Hepatocyte (in vitro differentiated cells): ENCODE measurements at regions not wholly inside any gene's neighbourhood (a gene's known extent, or its start where the extent isn't known, plus 50 kb on each side); places are given as distances from the start of the nearest gene placed in this dataset.

ENCODE experiments used
- EZH2 ChIP-seq: fragments of 200-600 bp; sonication (generic); IDR thresholded peaks from 2 replicates; pipeline ENCODE4 v1.6.1; 2016; ENCODE audit warnings: antibody characterized with exemption, mild to moderate bottlenecking, borderline replicate concordance
- TF ChIP-seq, protein P1 (sequence below): fragments of 200-600 bp; sonication (generic); IDR thresholded peaks from 2 replicates; pipeline ENCODE4 v1.5.1; 2016; ENCODE audit warnings: antibody characterized with exemption, mild to moderate bottlenecking; ENCODE audit not compliant: poor library complexity

DNA sequence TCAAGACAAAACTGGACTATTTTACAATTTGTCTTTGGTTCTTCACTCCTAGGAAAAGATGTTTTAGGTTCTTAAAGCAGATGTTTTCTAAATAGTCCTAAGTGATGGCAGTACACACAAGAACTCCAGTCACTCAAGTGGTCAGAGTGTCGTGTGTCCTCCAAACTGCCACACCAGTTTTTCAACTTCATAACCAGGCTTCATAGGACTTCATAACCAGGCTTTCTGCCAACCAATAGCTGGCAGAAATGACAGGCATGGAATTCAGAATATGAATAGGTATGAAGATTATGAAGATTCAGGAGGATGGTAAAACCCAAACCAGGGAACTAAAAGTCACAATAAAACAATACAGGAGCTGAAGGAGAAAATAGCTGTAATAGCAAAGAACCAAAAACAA, 721.2 kb upstream of the SEMA3D start:
- TF ChIP-seq, protein P1, sequence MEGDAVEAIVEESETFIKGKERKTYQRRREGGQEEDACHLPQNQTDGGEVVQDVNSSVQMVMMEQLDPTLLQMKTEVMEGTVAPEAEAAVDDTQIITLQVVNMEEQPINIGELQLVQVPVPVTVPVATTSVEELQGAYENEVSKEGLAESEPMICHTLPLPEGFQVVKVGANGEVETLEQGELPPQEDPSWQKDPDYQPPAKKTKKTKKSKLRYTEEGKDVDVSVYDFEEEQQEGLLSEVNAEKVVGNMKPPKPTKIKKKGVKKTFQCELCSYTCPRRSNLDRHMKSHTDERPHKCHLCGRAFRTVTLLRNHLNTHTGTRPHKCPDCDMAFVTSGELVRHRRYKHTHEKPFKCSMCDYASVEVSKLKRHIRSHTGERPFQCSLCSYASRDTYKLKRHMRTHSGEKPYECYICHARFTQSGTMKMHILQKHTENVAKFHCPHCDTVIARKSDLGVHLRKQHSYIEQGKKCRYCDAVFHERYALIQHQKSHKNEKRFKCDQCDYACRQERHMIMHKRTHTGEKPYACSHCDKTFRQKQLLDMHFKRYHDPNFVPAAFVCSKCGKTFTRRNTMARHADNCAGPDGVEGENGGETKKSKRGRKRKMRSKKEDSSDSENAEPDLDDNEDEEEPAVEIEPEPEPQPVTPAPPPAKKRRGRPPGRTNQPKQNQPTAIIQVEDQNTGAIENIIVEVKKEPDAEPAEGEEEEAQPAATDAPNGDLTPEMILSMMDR, result no peak
- no peak for TF ChIP-seq EZH2
